Fibroblast of skin of abdomen (primary cell): ENCODE measurements at regions not wholly inside any gene's neighbourhood (a gene's known extent, or its start where the extent isn't known, plus 50 kb on each side); places are given as distances from the start of the nearest gene placed in this dataset.
A peak's percentile ranks its signal among the peaks of the same experiment; 100 is the strongest.

Experiments
- DNase-seq: peaks from one replicate; pipeline ENCODE4 v3.0.0-alpha.2; 2013

DNA sequence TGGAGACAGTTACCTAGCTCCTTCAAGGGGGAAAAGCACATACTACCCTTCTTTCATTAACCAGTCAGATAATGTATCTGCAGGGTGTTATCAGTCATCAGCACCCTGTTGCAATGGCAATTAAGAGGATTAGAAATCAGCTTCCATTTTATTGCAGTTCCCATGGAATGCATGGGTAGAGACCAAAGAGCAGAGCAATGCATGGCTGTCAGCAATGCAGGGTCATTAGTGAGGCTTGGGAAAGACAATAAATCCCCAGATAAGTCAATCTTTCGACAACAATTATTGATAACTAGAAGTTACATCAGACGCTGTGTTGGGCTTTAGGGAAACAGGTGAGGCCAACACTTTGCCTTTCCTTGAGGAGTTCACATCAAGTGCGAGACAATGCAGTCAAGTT is 150.9 kb downstream of the MAFB start:
- DNase-seq, result no peak

DNA sequence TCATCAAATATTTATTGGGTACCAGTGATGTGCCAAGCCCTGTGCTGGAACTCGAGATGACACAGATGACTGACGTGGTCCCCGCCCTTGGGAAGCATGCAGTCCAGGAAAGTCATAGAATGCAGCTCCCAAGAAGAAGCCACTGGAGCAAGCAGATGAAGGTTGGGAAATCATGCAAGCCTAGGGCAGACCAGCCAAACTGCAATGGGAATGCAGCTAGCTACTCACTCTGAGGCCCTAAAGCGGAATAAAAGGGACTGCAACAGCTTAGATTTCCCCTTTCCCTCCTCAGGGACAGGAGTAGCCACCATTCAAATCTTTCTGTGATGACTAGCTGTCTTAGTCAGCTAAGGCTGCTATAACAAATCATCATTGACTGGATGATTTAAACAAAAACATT is 152.2 kb downstream of the MAFB start:
- peak; percentile 40 for DNase-seq

DNA sequence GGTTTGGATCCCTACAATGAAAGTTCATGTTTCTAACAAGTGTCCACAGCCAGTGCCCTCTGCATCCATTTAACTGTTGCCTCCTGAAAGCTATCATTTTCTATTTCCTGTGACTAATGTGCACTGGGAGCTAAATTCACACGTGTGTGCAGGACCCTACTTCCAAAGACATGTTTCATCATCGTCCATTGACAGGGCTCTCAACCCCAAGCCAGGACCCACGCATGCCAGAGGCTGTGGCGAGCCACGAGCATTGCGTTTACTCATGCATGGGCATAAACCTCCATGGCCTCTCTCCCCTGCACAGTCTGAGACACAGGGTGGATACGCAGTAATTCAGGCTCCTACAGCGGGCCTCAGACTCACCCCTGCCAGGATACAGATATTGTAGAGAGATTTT is 153.2 kb downstream of the MAFB start:
- DNase-seq, result peak; percentile 39

DNA sequence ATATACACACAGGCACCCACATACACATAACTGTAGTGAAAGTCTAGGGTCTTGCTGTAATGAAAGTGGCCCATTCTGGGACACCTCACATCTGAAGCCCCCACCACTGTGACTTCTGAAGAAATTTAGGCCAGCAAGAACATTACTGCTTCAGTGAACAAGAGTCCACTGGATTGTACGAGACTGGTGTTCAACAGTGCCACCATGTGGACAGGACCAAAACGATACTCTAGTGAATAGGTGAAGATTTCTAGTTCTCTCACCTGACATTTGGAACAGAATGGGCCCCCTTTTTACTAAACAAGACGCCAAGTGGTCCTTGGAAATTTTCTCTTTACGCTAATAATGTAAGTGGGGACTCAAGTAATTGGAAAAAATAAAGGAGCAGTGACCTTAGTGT is 156.9 kb downstream of the MAFB start:
- no peak for DNase-seq

DNA sequence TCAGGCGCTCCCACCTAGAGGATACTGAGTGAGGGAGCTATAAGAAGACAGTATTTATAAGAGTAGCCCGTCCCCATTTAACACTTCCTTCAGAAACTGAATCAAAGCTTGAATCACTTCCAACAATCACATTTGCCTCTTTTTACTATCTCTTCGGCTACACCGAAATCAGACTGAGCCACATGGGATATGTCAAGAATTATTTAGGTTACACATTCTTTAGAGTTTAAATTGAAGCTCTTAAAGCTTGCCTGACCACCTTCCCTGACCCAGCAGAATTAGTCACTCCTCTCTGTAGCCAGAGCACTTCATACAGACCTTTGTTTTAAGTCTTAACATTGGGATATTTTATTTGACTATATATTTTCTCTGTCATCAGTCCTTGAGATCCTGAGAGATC is 163.7 kb downstream of the MAFB start:
- DNase-seq, result peak; percentile 86

DNA sequence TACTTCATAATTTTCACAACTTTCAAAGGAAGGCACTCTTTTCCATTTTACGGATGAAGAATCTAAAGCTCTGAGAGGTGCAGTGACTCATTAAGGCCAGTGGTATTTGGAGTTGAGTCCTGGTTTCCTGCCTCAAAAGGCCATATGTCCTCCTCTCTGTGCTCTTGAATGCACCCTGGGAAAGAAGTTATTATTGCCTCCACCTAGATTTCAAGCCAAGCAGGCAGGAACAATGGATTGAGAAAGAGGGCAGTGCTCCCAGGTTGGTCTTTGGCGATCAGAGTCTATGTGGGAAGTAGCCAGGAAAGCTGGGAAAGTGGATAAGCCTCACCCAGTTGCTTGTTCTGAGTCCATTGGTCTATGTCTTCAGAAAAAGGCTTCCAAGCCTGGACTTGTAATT is 165.0 kb downstream of the MAFB start:
- DNase-seq, result no peak

DNA sequence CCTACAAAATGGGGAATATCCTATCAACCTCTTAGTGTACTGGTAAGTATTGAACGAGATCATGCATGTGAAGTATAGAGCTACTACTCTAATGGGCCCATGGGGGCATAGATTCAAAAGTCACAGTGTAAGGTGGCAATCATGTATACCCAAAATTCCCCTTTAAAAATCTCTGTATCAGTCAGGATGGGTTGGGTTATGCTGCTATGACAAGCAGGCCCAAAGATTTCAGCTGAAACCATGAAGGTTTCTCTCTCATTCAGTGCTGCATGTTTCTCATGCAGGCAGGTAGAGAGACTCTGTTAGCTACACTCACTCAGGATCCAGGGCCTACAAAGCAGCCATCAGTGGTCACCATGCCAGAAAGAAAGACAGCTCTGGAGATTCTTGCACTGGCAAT is 166.6 kb downstream of the MAFB start:
- DNase-seq, result no peak

DNA sequence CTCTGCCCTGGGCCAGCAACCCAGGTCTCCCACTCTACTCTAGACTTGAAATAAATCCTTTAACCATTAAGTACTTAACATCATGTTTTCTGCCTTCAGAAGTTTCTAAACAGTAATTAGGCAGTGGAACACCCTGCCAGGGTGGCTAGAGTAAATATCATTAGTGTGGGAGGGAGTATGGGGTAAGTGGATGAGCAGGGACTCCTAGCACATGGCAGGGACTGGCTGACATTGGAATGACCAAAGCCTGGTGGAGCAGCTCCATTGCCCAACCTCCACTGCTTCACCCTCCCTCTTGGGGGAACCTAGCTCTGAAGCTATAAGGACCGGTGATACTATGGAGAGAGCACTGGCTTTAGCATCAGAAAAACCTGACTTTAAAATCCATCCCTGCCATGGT is 167.1 kb downstream of the MAFB start:
- DNase-seq, result no peak

DNA sequence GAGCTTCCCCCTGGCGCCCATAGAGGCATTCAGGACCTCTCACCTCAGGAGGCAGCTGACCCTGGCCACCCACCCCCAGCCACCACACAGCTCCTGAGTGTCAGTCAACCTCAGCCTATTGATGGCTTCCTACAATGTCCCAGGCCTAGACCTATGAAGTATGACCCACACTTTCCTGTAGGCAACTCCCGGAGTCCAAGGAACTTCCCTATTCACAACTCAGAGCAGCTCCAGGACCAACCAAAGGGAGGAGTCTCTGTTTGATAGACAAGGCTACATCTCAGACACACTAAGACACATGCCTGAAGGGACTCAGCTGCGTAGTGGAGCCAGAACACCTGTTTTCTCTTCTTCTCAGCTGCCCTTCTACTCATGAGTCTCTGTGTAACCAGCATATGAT is 169.1 kb downstream of the MAFB start:
- DNase-seq, result no peak

DNA sequence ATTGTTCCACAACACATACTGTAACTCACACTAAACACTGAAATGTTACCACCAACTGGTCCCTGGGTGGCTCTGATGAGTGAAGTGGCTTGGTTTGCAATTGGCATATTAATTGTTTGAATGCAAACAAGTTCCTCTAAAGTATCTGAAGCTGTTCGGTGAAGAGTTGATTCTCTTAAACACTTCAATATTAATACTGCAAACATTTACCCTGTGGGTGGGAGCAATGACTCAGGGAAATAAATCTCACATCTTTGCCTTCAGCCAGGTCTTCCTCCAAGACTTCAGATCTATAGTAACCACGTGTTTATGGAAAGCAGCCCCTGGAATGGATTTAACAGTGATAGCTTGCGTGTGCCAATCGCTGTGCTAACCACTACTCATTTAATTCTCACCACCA is 176.0 kb downstream of the MAFB start:
- peak; percentile 57 for DNase-seq

DNA sequence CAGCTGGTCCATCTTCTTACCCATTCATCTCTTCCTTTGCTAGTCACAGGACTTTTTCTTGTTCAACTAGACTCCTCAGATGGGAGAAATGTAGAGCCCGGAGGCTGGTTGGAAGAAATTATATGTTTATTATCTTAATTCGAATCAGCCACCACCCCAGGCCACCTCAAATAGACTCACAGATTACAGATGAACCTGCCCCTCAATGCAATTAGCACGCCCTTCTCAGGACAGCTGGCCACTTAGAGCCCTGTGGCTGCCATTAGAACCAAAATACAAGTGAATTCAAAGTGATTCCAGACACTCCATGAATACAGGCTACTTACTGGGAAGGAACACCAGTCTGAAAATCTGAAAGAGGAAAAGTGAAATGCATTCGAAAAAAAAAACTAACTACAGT is 176.4 kb downstream of the MAFB start:
- no peak for DNase-seq

DNA sequence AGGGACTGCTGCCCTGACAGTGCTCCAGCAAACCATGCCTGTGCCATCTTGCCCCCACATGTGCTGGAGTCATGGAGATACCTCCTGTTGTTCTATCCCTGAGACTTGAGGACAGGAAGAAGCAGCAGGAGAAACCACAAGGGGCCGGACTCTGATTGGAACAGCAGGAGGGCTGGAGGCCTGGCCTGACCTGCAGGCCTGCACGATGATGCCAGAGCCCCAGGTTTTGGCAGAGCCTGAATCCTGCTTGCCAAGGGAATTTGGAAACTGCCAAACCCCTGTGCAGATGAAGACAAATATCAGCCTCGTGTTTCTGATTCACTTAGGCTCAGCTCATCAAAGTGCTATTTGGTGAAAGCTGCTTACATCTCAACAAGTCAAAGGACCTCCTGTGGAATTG is 177.6 kb downstream of the MAFB start:
- DNase-seq, result peak; percentile 47

DNA sequence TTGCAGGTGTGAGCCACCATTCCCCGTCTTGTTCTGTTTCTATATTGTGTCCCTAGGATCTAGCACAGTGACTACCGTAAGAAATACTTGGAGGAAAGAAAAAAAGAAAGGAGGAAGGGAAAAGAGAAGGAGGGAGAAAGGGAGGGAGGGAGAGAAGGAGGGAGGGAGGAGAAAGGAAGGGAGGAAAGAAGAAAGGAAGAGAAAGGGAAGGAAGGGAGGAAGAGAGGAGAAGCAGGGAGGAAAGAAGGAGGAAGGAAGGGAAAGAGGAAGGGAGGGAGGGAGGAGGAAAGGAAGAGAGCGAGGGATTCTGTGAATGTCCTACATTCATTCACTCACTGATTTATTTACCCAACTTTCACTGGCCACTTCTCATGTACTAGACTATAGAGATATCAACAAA is 178.4 kb downstream of the MAFB start:
- DNase-seq, result no peak

DNA sequence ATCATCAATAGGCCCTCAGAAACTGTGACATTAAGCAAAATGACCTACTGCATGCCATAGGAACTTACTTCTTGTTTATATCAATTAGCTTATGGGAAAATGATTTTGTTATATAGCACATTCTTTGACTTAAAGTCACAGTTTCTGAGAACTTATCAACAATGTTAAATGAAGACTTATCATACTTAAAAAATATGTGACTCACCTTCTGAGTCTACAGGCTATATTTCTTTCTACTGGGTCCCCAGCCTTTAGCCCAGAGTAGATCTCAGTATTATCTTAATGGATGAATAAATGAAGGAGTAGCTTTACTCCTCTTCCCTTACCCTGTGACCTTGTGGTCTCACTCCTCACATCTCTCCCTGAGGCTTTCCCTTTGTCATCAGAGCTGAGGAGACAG is 180.2 kb downstream of the MAFB start:
- no peak for DNase-seq

DNA sequence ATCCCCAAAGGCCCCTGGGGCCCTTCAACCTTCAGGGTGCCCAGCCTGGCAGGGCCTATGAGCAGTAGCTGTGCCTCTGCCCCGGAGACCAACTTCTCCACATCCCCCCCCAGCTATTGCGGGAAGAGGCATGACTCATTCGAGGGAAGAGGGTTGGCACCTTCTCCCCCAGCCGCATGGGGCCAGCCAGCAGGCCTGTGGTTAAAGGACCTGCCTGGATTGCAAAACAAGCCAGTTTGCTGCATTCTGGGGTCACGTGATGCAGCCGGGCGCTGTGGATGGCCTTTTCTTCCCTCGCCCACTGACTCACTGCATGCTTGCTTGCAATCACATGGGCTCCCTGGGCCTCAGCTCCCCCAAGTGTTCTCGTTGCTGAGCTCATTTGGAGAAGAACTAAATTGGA is 182.5 kb downstream of the MAFB start:
- DNase-seq, result peak; percentile 95

DNA sequence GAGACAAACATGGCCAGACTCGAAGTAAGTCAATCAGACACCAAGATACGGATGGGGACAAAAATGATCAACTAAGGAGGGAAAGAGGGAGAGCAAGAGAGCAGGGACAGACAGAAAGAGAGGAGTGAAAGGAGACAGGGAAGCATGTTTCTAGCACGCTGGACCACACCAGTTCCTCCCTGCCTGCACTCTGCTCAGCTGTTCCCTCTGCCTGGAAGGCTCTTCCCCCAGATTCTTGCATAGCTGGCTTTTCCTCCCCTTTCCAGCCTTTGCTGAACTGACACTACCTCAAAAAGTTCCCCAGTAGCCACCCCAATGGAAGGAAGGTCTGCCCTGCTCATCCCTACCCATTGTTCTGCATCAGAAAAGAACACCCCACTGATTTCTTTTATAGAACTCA is 185.9 kb downstream of the MAFB start:
- DNase-seq, result no peak

DNA sequence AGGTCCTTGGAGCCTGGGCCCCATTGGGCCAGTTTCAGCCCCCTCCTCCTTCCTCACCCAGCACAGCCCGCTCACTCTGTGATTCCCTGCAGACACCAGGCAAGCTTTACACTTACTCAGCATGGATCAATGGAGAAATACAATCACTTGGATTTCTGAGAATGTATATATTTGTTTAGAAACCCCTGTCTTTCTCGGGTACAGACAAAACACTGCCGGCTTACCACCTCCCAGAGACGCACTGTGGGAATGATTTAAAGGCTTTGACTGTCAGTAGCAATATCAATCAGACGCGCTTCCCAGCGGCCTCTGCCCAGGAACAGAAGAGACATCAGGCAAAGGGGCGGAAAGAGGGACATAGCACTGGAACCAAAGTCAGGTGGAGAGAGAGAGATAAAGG is 186.5 kb downstream of the MAFB start:
- no peak for DNase-seq

DNA sequence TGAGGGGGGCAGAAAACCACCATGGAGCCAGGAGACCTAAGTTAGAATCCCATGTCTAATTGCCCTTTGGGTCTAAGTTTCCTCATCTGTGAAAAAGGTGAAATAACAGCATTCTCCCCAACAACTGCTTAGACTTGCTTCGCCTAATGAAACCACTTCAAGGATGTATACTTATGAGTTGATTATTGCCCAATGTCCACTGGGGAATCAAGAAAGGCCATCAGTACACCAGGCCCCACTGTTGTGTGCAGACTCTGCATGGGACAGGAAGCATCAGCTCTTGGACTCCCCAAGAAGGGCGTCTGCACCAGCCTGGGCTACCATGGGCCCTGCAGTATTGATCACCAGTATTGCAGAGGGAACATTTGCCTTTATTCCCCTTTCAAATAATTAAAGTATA is 189.6 kb downstream of the MAFB start:
- DNase-seq, result no peak

DNA sequence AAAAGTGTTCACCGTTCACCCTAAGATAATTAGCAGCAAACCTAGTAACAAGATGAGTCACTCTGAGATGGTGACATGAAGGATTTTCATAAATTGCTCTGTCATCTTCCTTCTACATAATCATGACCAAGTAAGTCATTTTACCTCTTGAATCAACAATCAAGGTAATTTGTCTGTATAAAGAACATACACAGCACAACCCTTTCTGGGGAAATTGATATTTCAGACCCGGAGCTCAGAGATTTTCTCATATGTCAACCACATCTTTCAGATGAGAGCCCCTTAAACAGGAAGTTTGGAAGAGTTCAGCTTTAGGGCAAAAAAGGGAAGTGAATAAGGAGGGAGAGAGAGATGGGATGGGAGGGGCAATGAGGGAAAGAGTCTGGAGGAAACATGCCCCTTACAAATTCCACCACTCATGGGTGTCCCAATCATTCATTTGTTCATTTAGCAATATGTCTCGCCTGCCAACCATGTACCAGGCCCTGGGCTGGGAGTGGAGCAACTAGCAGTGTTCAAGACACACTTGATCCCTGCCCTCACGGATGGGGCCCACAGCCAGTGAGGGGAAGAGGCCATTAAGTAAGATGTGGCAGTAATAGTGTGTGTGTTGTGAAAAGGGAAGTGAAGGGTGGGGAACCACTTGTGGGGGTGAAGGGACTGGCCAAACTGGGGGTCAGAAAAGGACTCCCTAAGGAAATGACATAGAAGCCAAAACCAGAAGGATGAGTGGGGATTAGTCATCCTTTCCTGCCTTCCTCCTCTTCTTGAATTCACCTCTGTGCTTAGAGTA is 190.9 kb downstream of the MAFB start:
- no peak for DNase-seq

DNA sequence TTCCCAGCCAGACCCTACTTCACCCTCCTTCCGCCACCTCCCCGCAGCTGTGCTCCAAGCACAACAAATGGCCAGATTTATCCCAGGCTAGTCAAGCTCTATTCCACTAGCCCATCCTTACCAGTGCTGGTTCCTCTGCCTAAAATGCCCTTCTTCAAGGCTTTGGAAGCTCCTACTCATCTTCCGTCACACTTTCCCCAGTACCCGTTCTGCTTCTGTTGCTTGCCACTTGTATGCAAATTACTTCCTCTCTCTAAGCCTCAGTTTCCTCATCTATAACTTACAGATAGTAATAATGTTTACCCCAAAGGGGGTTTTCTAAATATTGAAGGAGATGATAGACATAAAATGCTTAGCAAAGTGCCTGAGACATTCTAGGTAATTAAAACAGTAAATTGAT is 193.1 kb downstream of the MAFB start:
- DNase-seq, result no peak

DNA sequence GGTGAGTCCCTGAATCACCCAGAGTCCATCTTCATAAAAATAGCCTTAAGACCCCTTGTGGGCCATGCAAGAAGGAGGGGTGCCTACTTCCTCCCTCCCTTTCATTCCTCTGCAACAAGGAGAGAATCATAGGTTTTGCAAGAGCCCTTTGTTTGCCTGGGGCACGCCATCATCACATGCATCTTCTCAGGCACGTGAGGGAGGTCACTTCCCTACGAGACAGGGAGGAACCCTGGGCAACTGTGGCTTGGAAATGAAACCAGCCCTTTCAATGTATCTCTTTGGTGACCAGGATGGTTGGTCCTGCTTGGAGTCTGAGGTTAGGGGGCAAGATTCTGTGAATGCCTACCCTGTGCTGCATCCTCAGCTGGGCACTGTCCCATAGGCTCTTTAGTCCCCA is 194.8 kb downstream of the MAFB start:
- DNase-seq, result no peak

DNA sequence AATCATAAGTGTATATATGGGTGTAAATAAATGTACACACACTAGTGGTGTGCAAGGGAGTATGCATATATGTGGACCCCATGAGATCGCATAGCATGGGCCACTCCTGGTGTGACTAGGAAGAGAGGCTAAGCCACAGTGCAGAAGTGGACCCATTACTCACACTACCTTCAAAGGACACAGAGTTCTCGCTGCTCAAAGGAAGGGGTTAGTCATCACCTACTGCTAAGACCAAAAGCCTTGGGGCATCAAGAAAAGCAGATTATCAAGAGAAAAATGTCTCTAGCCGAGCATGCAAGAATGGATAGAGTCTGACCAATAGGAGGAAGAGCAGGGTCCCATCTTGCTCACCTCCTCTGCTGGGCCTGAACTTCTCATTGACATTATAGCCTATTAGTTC is 195.5 kb downstream of the MAFB start:
- DNase-seq, result no peak

DNA sequence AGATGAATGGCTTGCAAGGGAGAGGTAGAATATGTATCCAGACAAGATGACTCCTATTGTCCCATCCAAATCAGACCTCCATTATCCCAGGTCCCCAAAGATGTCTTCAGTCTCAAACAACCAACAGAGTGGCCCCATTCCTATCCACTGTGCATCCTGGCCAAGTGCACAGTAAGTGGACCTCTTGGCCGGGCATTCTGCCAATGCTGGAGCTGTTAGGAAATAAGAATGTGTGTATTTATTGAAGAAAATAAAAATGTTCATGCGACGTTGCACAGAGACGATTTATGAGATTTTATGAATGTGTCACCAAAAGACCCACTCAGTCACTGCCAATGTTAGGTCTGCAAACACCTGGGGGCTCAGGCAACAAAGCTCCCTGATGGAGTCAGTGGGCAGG is 196.0 kb downstream of the MAFB start:
- peak; percentile 37 for DNase-seq

DNA sequence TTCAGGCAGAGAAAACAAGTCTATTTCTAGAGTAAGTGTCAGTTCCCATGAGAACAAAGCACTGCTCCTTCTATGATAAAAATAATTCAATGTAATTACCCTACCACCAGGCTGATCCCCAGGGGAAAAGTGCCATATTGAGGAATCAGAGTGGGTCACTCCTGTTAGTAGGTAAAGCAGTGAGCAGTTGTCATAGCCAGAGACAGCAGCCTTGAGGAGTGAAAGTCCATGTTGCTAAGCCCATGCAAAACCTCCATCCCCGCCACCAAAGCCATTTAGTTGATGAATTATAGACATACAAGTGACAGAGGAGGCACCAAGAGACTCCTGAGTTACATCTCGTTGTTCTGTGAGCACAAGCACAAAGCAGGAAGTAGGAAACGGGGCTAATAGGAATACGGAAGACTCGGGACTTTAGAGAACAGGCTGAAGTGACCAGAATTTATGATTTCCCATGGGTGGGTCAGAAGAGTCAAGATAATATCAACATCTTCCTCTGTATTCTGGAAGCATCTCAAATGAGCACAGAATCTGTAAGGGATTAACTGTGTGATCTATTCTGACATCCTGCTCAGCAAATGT is 197.9 kb downstream of the MAFB start:
- no peak for DNase-seq

DNA sequence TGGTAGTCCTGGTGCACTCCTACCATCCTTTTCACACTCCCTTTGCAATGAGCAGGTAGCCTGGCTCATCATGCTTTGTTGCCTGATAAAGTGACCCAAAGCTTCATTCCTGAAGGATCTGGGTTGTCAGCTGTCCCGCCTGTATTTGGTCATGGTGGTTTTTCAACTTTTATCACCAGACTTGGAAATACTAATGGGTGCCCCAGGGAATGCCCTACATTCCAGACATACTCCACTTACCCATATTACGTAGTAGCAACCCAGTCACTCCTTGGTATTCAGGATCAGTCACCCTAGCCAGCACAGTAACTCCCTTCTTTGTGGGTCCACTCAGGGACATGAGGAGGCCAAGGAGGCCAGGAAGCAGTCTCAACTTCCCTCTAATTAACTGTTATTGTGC is 199.2 kb downstream of the MAFB start:
- peak; percentile 45 for DNase-seq
